LNCaP clone FGC (cell line): ENCODE measurements at regions not wholly inside any gene's neighbourhood (a gene's known extent, or its start where the extent isn't known, plus 50 kb on each side); places are given as distances from the start of the nearest gene placed in this dataset.

ENCODE experiments used
- DNase-seq: peaks from one replicate; pipeline ENCODE4 v3.0.0-alpha.2; 2011; ENCODE audit warnings: low read depth
- H3K4me3 ChIP-seq: 2 replicates; pipeline ENCODE4 v1.5.1; 2011; ENCODE audit warnings: mild to moderate bottlenecking, low read depth, low read length, control low read depth
- TF ChIP-seq, protein P1 (sequence below): IDR thresholded peaks from 2 replicates; pipeline ENCODE4 v1.5.1; 2012; ENCODE audit warnings: mild to moderate bottlenecking; ENCODE audit not compliant: control insufficient read depth, insufficient read depth; ENCODE audit errors: extremely low read depth

DNA sequence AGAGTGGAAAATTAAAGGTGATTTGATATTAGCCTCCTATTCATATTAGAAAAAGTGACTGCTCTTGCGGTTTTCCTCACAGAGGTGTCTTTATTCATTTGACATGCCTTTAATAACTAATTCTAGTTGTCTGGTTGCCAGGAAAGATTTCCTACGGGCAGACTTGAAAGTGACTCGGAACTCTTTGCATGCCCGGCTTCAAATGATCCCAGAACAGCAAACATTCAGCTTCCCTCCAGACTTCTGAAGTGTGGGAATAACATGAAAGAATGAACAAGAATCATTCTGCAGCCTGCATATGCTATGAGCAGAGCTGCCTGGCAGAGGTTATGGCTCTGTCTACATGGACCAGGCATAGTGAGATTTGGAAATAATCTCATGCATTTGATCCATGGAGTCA lies 89.6 kb upstream of the PKDCC start:
- no peak for DNase-seq
- TF ChIP-seq, protein P1, sequence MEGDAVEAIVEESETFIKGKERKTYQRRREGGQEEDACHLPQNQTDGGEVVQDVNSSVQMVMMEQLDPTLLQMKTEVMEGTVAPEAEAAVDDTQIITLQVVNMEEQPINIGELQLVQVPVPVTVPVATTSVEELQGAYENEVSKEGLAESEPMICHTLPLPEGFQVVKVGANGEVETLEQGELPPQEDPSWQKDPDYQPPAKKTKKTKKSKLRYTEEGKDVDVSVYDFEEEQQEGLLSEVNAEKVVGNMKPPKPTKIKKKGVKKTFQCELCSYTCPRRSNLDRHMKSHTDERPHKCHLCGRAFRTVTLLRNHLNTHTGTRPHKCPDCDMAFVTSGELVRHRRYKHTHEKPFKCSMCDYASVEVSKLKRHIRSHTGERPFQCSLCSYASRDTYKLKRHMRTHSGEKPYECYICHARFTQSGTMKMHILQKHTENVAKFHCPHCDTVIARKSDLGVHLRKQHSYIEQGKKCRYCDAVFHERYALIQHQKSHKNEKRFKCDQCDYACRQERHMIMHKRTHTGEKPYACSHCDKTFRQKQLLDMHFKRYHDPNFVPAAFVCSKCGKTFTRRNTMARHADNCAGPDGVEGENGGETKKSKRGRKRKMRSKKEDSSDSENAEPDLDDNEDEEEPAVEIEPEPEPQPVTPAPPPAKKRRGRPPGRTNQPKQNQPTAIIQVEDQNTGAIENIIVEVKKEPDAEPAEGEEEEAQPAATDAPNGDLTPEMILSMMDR: no peak
- H3K4me3 ChIP-seq: no peak overlapping the region

DNA sequence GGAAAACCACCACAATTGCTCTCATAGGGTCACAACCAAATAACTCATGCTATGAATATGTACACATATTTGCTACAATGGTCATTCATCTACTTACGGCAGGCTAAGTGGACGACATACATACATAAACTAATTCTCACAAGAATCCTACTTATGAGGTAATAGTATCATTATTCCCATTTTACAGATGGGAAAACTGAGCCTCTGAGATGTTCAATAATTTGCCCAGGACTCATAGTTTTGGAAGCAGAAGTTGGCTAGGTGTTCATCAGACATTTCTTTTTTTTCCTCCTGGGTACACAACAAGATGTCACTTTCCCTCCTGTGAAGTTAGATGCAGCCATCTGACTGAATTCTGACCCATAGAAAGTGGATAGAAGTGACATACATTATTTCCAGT lies 89.0 kb upstream of the PKDCC start:
- DNase-seq: no peak
- H3K4me3 ChIP-seq: no peak overlapping the region
- TF ChIP-seq, protein P1: no peak

DNA sequence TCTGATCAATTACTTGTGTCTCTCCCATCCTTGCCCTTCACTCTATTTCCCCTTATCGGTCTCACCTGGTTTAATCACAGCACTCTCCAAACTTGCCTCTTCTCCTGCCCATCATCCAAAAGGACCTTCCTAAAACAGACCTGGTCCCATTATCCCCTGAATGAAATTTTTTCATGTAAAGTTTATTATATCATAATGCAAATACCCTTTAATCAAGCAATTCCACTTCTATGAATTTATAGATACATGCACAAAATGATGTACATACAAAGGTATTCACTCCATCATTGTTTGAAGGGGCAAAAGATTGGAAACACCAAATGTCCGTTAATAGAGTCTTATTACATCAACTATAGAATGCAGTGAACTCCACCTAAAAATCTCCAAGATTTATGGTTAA lies 88.1 kb upstream of the PKDCC start:
- no peak overlapping the region for H3K4me3 ChIP-seq
- no peak for DNase-seq
- TF ChIP-seq, protein P1: no peak

DNA sequence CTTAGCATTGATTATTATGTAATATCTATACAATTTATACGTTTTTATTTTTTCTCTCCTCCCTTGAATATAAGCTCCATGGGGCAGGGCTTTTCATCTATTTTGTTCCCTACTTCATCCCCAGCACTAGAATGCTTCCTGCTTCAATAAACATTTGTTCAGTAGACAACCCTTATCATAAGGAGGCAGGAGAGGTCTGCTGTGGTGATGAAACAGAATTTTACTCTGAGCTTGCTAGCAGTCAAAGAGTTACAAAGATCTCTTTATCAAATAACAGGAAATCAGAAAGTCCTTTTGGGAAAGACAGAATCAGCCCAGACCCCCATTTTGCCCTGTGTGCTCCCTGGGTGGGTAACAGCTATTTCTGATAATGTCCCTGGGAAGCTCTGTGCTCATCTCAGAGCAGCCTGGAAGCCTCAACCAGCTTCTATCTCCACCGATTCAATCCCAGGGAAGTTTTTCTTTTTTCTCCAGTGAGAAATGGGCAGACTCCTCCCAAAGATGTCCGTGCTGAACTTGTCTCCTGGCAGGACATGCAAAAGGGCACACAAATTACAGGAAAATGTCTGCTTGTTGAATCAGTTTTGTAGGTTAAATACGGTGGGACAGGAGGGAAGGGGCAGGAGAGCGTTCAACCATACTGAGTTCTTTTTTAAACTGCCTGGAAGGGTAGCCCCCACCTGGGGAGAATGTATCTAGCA lies 84.7 kb upstream of the PKDCC start:
- no peak for DNase-seq
- H3K4me3 ChIP-seq: no peak overlapping the region
- TF ChIP-seq, protein P1: no peak

DNA sequence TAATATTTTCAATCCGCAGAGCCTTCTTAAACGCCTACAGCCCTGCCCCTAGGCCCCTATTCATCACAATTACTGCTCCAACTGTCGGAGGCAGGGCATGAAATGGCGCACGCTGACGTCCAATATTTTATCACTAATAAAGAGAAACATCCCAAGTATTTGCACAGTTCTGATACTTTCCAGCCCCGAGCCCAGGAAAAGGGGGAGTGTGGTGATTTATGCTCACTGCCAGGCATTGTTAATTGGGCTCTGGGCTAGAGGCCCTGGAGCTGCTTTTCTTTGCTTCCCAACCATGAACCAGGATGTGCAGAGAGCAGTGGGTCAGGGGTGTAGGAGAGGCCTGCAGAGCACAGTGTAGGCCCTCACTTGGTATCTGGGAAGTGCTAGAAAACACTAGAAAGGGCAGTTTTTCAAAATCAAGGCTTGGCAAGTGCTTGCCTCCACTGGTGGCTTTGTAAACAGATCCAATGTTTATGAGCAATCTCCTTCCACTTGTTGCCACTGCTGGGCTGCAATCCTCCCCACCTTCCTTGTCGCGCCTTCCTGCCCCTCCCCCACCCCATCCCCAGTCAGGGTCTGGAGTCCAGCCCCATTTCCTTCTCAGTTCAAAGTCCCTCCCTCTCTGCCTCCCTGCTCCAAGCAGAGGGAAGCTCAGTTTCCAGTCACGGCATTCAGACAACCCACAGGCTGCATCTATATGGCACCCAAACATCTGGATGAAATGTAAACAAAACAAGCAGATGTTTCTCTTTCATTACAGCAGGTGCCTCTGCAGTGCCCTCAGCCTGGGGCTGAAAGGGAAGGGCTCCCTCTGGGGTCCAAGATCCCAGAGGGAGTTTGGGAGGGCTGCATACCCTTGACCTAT lies 83.9 kb upstream of the PKDCC start:
- TF ChIP-seq, protein P1: no peak
- no peak overlapping the region for H3K4me3 ChIP-seq
- no peak for DNase-seq

DNA sequence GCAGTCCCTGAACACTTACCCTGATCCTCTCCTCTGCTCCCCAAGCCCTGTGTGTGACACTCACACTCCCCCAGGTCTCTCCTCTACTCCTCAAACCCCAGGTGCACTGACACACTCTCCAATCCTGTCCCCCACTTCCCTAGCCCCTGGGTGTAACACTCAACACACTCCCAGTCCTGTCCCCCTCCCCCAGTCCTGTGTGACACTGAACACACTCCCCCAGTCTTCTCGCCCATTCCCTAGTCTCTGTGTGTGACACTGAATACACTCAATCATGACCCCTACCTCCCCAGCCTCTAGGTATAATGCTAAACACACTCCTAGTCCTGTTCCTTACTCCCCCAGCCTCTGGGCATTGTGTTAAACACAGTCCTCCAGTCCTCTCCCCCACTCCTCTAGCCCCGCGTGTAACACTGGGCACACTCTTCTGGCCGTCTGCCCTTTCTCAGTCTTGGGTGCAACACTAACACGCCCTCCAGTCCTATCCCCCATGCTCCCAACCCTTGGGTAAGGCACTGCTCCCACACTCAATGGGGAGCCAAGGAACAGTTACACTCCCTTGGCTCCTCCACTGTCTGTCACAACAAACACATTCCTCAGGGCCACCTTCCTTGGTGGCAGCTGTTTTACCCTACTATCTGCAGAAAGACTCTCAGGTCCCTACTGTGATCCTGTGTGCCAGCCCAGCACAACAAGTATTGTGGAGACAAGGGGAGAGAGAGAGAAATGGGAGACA lies 82.5 kb upstream of the PKDCC start:
- DNase-seq: no peak
- TF ChIP-seq, protein P1: no peak
- H3K4me3 ChIP-seq: no peak overlapping the region
